Liver (tissue), 3 donors: ENCODE measurements at regions not wholly inside any gene's neighbourhood (a gene's known extent, or its start where the extent isn't known, plus 50 kb on each side); places are given as distances from the start of the nearest gene placed in this dataset.

Experiments used
- ATF3 ChIP-seq: IDR thresholded peaks from 2 replicates; pipeline ENCODE4 v1.6.1; 2016; ENCODE audit warnings: antibody characterized with exemption
- CTCF ChIP-seq: fragments of 150-350 bp; IDR thresholded peaks from 2 replicates; pipeline ENCODE4 v1.5.1; 2017; ENCODE audit warnings: improper control_type of control experiment, low read depth, low read length; ENCODE audit not compliant: missing input control
- EGR1 ChIP-seq, 2 donors: IDR thresholded peaks; 2 replicates each; pipeline ENCODE4 v1.6.1; 2016 to 2018; ENCODE audit warnings: antibody characterized with exemption in 2 of 2, low read depth in 2 of 2
- HNF4G ChIP-seq: IDR thresholded peaks from 2 replicates; pipeline ENCODE4 v1.6.1; 2016; ENCODE audit warnings: antibody characterized with exemption
- JUND ChIP-seq, 2 donors: IDR thresholded peaks; 2 replicates each; pipeline ENCODE4 v1.6.1; 2016; ENCODE audit warnings: antibody characterized with exemption in 2 of 2
- MAX ChIP-seq: IDR thresholded peaks from 2 replicates; pipeline ENCODE4 v1.6.1; 2016; ENCODE audit warnings: antibody characterized with exemption
- REST ChIP-seq: IDR thresholded peaks from 2 replicates; pipeline ENCODE4 v1.6.1; 2016; ENCODE audit warnings: antibody characterized with exemption, mild to moderate bottlenecking
- SP1 ChIP-seq: IDR thresholded peaks from 2 replicates; pipeline ENCODE4 v1.6.1; 2018; ENCODE audit warnings: antibody characterized with exemption, mild to moderate bottlenecking
- TAF1 ChIP-seq: conservative IDR thresholded peaks from 2 replicates; pipeline ENCODE4 v1.6.1; 2016; ENCODE audit warnings: antibody characterized with exemption, mild to moderate bottlenecking
- YY1 ChIP-seq: IDR thresholded peaks from 2 replicates; pipeline ENCODE4 v1.6.1; 2016; ENCODE audit warnings: antibody characterized with exemption, mild to moderate bottlenecking
- ZBTB33 ChIP-seq: IDR thresholded peaks from 2 replicates; pipeline ENCODE4 v1.6.1; 2016; ENCODE audit warnings: antibody characterized with exemption
- donor health status: healthy.
- donor health status: healthy.

- TF ChIP-seq REST (no peak), SP1 (no peak), CTCF (no peak), MAX (no peak), HNF4G (no peak), EGR1 (IDR thresholded peaks at IDR 0.05; ENCODE audit: low read depth in 2 of 2) (no peak), ZBTB33 (no peak), YY1 (peak; percentile 31), ATF3 (no peak), TAF1 (no peak), JUND (IDR thresholded peaks at IDR 0.05) (no peak)
Observed at GRCh38 chr12:24055747-24056146, 106.3 kb upstream of the SOX5 start.
